NCI-H510A (cell line): ENCODE measurements at regions not wholly inside any gene's neighbourhood (a gene's known extent, or its start where the extent isn't known, plus 50 kb on each side); places are given as distances from the start of the nearest gene placed in this dataset.
"Not testable (repeated sequence)": the region's sequence is repeated elsewhere in the genome, so short reads cannot be mapped to it uniquely, and the experiment has no call there.

Source experiments
- DNase-seq: peaks from one replicate; lab custom pipeline; 2025; lab: John Stamatoyannopoulos, UW

DNA sequence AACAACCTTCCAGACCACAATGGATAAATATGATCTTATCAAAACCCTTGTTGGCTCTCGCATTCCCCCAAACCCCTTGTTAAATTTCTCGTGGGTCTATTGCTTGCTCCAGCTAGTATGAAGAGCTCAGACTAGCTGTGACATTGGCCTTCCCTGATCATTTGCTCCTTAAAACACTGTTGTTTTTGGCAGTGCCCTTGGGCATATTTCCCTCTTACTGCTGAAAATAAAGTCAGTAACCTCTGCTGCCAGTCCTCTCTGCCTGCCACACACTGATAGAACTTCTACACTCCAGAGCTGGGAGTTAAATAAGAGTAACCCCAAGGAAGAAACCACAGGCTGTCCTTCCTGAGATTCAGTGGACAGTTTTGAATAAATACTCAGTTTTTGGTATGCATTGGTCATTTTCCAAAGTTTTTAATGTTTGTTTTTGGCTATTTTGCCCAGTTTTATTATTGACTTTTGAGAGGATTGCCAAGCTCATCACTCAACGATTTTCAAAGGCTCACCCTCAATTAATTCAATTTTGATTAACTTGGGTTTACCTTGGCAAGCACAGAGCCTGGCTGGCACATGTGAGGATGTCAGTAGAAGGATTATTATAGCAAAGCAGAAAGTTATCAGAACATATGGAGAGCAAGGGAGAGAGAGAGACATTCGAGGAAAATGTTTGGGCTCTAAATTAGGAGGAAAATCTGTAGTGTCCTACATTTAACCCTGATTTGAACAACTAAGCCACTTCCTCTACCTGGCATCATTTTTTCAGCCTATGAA is 84.3 kb upstream of the SYN3 start:
- DNase-seq: no peak

DNA sequence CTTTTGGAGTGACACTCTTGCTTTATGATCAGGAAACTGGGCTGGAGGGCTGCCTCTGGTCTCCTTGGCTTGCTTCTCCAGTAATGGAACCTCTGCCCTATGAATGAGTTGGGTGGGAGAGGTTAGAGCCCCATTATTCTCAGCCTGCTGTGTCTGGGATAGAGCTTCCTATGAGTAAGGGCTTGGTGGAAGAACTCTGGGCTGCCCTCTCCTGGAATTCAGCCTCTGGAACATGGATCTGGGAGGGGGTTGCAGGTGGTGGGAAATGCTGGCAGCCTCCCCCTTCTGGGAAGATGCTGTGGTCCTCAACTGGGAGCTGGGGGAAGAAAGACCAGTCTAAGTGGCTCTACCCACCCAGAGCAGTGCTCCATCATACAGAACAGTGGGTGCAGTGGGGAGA is 81.8 kb upstream of the SYN3 start:
- DNase-seq: no peak

DNA sequence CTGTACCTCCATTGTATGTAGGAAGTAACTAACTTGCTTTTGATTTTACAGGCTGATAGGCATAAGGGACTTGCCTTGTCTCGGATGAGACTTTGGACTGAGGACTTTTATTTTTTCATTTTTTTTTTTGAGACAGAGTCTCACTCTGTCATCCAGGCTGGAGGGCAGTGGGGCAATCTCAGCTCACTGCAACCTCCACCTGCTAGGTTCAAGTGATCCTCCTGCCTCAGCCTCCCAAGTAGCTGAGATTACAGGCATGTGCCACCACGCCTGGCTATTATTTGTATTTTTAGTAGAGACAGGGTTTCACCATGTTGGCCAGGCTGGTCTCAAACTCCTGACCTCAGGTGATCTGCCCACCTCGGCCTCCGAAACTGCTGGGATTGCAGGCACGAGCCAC is 80.2 kb upstream of the SYN3 start:
- DNase-seq: not testable (repeated sequence)

DNA sequence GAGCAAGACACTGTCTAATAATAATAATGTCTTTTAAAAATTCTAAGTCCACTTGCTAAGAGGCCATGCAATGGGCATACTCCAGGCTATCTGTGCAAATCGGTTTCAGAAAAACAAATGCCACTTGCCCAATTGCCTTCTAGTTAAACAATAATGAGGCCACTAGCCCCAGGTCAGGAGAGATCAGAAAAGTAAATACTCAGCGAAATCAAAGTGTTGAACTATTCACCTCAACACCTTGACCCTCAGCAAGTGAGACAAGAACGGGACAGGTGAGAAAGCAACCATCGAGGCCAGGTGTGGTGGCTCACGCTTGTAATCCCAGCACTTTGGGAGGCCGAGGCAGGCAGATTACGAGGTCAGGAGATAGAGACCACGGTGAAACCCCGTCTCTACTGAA is 72.3 kb upstream of the SYN3 start:
- DNase-seq: no peak

DNA sequence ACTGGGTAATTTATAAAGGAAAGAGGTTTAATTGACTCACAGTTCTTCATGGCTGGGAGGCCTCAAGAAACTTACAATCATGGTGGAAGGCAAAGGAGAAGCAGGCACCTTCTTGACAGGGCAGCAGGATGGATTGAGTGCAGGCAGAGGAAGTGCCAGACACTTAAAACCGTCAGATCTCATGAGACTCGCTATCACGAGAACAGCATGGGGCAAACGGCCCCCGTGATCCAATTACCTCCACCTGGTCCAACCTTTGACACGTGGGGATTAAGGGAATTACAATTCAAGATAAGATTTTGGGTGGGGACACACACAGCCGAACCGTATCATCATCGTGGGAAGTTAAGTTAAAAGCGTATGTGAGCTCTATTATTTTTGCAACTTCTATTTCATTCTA is 71.4 kb upstream of the SYN3 start:
- DNase-seq: no peak

DNA sequence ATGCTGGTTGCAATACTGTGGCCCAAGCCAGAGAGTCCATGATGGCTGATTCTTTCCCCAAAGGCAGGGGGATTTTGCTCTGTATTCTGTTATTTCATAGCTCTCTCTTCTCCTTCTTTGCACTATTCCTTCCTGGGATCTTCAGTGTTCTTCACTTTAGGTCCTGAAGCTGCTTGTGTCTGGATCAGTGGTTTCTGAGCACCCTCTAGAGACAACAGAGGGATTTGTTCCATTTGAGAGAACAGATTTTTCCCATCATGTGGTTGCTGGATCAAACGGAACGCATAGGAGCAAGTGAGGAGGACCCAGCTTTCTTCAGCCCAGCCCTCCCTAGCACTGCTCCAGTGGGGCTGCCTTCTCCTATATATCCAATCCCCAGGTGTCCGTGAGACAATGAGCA is 68.7 kb upstream of the SYN3 start:
- DNase-seq: no peak

DNA sequence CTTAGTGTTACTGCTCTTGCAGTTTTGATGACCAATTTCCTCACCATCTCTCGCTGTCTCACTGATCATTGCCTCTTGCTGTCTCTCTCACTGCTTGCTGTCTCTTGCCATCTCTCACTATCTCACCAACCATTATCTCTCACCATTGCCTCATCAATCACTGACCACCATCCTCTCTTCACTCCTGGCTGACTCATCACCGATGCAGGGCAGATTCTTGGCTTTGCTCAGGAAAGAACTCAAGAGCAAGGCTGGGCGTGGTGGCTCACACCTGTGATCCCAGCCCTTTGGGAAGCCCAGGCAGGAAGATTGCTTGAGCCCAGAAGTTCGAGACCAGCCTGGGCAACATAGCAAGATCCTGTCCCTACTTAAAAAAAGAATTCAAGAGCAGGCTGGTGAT is 66.3 kb upstream of the SYN3 start:
- no peak for DNase-seq

DNA sequence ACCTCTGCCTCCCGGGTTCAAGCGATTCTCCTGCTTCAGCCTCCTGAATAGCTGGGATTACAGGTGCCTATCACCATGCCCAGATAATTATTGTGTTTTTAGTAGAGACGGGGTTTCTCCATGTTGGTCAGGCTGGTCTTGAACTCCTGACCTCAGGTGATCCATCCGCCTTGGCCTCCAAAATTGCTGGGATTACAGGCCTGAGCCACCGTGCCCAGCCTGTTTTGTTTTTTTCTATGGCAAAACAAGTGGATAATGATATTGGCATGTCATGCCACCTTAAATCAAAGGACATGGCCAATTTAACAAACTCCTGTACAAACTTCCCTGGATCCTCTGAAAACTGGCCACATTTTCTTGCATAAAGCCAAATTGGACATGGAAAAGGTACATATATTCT is 64.3 kb upstream of the SYN3 start:
- DNase-seq: not testable (repeated sequence)

DNA sequence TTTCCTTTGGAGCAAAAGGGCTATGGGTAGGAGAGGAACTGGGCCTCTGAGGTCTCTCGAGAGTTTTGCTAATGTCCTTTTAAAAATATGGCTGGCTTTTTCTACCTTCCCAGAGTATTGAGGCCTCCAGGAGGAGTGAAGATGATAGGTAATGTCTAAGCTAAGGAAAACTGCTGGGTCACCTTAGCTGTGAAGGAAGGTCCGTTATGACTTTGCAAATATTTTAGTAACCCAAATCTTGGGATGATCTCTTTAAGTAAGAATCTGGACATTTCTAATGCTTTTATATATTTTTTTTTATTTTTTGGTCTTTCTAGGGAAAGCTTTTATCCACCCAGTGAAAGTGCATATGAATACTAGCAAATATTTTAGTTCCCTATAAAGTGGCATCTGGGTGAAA is 60.9 kb upstream of the SYN3 start:
- no peak for DNase-seq

DNA sequence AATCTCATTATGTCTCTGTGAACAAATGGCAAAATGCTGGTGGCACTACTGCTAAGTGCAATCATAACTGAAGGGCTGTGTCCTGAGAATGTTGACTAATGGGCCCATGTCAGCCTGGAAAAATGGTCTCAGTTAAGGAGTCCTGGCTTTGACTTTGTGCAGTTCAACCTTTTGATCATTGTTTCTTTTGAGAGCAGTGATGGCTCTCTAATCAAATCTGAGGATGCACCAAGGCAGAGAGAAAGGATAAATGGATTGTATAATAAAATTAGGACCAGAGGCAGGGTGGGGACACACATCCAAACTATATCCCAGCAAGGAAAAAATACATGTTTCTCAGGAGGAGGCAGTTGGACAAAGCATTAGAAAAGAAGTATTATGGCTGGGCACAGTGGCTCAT is 59.6 kb upstream of the SYN3 start:
- no peak for DNase-seq

DNA sequence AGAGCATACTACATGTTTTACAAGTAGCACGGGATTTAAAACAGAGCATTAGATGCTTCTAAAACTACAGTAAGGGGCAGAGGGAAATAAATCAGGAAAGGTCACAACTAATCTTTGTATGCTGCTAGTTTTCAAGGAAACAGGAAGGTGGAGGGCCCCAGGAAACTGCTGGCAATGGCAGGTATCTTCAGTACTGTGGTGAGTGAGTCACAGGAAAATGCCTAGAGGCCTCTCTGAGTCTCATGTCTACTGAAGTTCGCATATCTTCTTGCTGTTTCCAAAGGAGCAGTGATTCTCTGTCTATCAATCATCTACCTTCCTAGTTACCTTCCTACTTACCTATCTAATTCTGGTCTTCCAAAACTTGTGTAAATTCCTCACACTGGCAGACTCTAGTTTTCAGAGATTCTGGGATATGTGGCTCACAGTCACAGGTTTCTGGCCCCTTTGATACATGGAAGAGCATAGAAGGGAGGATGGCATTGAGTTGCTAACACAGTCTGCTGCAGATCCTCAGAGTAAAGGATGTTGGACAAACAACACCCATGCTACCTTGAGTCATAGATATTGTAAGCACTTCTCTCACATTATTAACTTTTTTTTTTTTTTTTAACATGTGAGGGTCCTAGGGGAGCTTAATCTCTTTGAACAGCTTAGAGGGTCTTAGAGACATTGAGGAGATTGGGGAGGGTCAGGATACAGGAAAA is 58.8 kb upstream of the SYN3 start:
- no peak for DNase-seq

DNA sequence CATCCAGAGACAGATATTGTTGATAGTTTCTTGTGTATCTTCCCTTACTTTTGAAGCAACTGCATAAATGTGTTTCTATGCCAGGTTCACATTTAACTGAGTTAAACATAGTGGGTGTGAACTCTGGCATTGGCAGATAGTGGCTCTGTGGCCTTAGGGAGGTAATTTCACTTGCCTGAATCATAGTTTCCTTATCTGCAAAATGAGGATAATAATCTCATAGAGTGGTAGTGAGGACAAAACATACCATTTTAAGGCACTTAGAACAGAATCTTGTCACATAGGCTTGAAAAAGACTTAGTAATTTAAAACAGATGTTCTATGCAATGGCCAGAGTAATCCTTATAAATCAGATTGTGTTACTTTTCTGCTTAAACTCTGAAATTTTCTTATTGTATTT is 56.4 kb upstream of the SYN3 start:
- no peak for DNase-seq

DNA sequence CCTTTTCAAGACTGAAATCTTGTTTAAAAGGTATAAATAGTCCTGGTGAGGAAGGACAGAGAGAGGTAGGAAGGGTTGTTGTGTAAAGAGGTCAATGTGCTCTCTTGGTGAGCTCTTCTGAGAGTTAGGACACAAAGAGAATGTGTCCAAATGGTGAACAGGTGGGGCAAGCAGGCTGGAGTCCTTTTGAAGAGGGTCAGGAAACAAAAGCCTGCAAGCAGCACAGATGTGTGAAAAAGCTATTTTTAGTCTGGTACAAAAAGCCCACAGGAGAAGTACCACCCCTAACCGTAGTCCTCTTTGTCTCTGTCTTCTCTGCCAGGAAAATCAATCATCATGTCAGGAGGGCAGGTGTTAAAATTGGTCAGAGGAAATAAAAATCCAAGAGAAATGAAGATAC is 54.4 kb upstream of the SYN3 start:
- DNase-seq: no peak

DNA sequence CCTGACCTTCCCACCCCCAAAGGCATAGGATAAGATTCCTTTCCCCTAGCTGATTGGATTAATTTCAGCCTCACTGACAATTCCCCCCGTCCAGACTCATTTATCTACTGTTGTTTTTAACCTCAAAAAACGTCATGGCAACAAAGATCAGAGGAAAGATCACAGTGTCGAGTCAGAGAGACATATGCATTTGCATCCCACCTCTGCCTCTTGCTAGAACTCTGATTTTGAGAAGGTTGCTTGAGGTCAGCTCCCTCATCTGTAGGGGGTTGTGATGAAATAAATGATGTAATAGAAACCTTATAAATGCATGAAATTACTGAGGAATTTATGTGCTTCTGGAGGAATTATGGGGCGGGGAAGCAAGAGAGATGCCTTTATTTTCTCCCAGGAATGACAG is 53.3 kb upstream of the SYN3 start:
- no peak for DNase-seq

DNA sequence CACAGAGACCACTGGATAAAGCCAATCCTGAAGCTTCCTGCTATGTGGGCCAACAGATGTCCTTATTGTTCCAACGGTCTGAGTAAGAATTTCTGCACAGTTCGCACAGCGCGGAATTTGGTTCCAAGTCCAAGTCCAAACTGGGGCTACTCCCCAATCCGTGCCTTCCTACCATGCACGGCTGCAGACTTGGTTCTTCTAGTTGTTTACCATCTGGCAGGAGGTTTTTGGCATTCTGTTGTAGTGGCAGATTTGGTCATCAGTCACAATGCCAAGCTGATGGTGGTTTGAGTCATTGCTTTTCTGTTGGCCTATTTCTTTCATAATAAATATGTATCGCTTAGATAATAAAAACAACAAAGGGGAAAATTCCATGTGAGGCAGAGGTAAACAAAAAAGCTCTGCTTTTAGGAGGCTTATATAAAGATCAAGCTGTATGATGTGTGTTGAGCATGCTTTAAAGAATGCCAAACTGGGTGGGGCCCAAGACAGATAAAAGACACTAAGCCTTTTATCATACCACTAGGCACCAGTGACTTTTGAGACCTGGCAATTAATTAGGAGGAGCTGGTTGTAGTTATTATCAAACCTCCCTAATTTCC is 52.5 kb upstream of the SYN3 start:
- DNase-seq: no peak

DNA sequence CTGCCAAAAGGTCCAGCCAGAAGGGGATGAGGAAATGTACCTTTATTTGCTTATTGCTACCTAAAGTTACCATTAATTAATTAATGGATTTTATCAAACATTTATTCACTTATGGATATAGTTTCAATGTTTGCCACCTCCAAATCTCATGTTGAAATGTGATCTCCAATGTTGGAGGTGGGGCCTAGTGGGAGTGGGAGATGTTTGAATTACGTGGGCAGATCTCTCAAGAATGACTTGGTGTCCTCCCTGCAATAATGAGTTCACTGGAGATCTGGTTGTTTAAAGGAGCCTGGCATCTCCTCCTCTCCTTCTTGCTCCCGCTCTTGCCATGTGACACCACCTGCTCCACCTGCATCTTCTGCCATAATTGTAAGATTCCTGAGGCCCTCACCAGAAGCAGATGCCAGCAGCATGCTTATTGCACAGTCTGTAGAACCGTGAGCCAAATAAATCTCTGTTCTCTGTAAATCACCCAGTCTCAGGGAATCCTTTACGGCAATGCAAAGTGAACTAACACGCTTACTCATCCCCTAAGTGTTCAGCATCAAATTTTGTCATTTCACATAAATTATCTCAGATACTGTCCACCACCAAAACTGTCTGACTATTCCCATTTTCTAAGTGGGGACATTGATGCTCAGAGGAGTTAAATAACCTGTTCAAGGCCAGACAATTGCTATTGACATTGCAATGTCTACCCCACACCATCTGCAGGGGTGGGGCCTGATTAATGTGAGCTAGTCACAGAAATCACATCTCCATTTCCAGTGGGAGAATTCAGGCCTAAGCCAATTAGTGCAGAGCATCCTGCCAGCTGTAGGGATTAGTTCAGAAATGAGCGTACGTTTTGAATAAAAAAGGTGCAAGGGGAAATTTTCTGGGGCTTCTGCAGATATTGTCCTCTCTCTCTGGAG is 51.6 kb upstream of the SYN3 start:
- no peak for DNase-seq

DNA sequence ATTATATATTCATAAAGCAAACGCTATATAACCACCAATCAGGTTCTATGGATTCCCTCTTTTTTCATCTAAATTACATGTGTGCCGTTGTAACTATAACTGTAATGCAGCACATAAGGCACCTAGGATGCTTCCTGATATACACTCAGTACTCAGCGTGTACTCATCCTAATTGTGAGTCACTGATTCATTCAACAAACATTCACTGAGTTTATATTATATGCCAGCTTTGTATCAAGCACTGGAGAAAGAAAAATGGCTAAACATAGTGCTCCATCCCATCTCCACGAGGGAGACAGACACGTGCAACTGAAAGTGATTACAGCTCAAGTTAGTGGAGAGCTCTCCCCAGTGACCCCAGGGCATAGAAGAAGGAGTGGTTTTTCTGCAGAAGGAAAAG is 49.9 kb upstream of the SYN3 start:
- DNase-seq: no peak
